MM.1S (cell line): ENCODE measurements at regions not wholly inside any gene's neighbourhood (a gene's known extent, or its start where the extent isn't known, plus 50 kb on each side); places are given as distances from the start of the nearest gene placed in this dataset.

Experiments used
- EZH2 ChIP-seq: fragments of 300-600 bp; sonication (generic); optimal IDR thresholded peaks from 2 replicates; pipeline ENCODE3; 2017; ENCODE audit warnings: low read depth, mild to moderate bottlenecking, antibody characterized with exemption, low read length, mixed read lengths
- EZH2phosphoT487 ChIP-seq: fragments of 300-600 bp; sonication (generic); IDR thresholded peaks from 2 replicates; pipeline ENCODE4 v1.6.1; 2018; ENCODE audit warnings: antibody characterized with exemption, low read length
- TF ChIP-seq, protein P1 (sequence below): fragments of 300-600 bp; sonication (generic); IDR thresholded peaks from 2 replicates; pipeline ENCODE4 v1.5.1; 2016; ENCODE audit warnings: antibody characterized with exemption, low read length, mixed read lengths

DNA sequence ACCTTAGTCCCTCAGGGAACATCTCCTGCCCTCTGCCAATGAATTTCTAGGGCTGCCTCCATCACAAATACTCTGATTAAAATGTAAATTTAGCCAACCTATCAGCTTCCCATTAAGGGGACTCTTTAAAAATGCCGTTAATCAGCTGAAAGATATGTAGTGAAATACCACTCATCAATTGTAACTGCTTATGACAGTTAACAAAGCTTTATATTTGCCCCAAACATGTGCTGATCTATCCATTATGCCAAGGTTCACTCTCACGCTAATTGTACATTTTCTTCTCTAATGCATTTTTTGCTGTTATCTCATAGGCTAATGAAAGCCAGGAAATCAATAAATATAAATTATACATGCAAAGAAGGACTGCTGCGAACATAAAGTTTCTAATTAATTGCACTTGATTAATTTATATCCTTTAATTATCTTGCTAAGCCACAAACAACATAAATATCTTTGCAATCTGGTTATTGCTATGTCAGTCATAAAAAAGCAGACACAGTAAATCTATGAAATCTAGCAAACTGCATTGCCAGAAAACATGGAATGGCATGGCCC lies 601.4 kb upstream of the SALL1 start:
- TF ChIP-seq, protein P1, sequence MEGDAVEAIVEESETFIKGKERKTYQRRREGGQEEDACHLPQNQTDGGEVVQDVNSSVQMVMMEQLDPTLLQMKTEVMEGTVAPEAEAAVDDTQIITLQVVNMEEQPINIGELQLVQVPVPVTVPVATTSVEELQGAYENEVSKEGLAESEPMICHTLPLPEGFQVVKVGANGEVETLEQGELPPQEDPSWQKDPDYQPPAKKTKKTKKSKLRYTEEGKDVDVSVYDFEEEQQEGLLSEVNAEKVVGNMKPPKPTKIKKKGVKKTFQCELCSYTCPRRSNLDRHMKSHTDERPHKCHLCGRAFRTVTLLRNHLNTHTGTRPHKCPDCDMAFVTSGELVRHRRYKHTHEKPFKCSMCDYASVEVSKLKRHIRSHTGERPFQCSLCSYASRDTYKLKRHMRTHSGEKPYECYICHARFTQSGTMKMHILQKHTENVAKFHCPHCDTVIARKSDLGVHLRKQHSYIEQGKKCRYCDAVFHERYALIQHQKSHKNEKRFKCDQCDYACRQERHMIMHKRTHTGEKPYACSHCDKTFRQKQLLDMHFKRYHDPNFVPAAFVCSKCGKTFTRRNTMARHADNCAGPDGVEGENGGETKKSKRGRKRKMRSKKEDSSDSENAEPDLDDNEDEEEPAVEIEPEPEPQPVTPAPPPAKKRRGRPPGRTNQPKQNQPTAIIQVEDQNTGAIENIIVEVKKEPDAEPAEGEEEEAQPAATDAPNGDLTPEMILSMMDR, result no peak
- TF ChIP-seq EZH2 (no peak), EZH2phosphoT487 (no peak)
